NCI-H748 treated with DMSO at 0.1 percent for 48 hours (cell line): ENCODE measurements at regions not wholly inside any gene's neighbourhood (a gene's known extent, or its start where the extent isn't known, plus 50 kb on each side); places are given as distances from the start of the nearest gene placed in this dataset.

Experiments
- DNase-seq: peaks from one replicate; lab custom pipeline; 2025; lab: John Stamatoyannopoulos, UW

- no peak for DNase-seq
Observed at GRCh38 chr6:132868057-132868456, 53.7 kb downstream of the RPS12 start.

- no peak for DNase-seq
Observed at GRCh38 chr6:132872923-132873322, 58.6 kb downstream of the RPS12 start.

GRCh38 chr6:132877003-132877402, 62.6 kb downstream of the RPS12 start:
- DNase-seq: no peak

- no peak for DNase-seq
Observed at GRCh38 chr6:132887204-132887603, 72.8 kb downstream of the RPS12 start.

- no peak for DNase-seq
Observed at GRCh38 chr6:132888701-132889100, 74.3 kb downstream of the RPS12 start.

- DNase-seq: no peak
Observed at GRCh38 chr6:132892929-132893771, 78.8 kb downstream of the RPS12 start.

GRCh38 chr6:132893772-132894490, 79.6 kb downstream of the RPS12 start:
- no peak for DNase-seq

- DNase-seq: no peak
Observed at GRCh38 chr6:132898376-132898775, 84.0 kb downstream of the RPS12 start.

- no peak for DNase-seq
Observed at GRCh38 chr6:132900849-132901248, 86.5 kb downstream of the RPS12 start.

- no peak for DNase-seq
Observed at GRCh38 chr6:132902901-132903300, 88.5 kb downstream of the RPS12 start.

- DNase-seq: no peak
Observed at GRCh38 chr6:132907231-132907630, 92.9 kb downstream of the RPS12 start.

- DNase-seq: no peak
Observed at GRCh38 chr6:132907914-132908313, 93.5 kb downstream of the RPS12 start.

- no peak for DNase-seq
Observed at GRCh38 chr6:132909742-132910141, 95.4 kb downstream of the RPS12 start.

GRCh38 chr6:132910759-132911158, 96.4 kb downstream of the RPS12 start:
- no peak for DNase-seq

GRCh38 chr6:132919045-132919860, 104.9 kb downstream of the RPS12 start:
- no peak for DNase-seq

GRCh38 chr6:132927713-132928112, 113.3 kb downstream of the RPS12 start:
- no peak for DNase-seq

GRCh38 chr6:132929141-132929540, 114.8 kb downstream of the RPS12 start:
- no peak for DNase-seq

- DNase-seq: no peak
Observed at GRCh38 chr6:132931313-132931712, 116.9 kb downstream of the RPS12 start.

GRCh38 chr6:132931936-132932514, 117.7 kb downstream of the RPS12 start:
- no peak for DNase-seq

- no peak for DNase-seq
Observed at GRCh38 chr6:132932588-132932987, 118.2 kb downstream of the RPS12 start.

GRCh38 chr6:132933090-132933489, 118.7 kb downstream of the RPS12 start:
- DNase-seq: no peak

GRCh38 chr6:132934496-132934895, 120.1 kb downstream of the RPS12 start:
- DNase-seq: no peak
